GM21528 (cell line): ENCODE measurements at regions not wholly inside any gene's neighbourhood (a gene's known extent, or its start where the extent isn't known, plus 50 kb on each side); places are given as distances from the start of the nearest gene placed in this dataset.

Source experiments
- ATAC-seq: cut with Tn5 transposase; IDR thresholded peaks from one replicate; pipeline ENCODE4 v1.9.1; 2021; ENCODE audit warnings: mild to moderate bottlenecking, moderate library complexity; ENCODE audit not compliant: unreplicated experiment, low FRiP score

- no peak for ATAC-seq
Observed at GRCh38 chr3:101946906-101947305, 97.6 kb downstream of the NFKBIZ start.

GRCh38 chr3:101950510-101950909, 101.2 kb downstream of the NFKBIZ start:
- ATAC-seq: no peak

DNA sequence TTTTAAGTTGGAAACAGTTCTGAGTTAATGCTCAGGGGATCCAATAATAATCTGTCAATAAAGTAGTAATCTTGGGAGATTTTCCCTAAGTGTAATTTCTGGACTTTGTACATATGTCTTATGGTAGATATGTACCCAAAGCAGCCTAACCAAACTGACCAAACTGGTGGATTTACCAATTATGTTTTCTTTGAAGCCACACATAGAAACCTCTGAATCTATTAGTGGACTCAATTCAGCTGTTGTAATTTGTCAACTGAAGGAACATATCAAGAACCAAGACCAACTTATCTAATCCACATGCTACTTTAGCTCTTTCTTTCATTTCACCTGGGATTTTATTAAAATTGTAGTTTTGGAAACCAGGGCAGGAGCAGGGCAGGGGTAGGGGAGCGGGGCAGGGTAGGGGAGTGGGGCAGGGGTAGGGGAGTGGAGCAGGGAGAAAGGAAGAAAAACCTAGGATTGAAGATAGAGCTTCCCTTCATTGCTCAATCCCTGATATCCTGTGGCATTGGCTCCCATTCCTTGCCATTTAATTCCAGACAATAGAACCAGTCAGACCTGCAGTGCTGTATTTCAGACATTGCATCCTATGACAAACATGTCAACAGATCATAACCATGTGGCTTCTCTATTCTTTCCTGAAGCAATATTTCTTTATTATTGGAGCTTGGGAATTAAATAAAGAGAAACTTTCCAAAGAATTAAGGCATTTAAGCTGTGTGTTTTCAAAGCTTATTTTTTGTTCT, 101.8 kb downstream of the NFKBIZ start:
- ATAC-seq: no peak

GRCh38 chr3:101954361-101954760, 105.0 kb downstream of the NFKBIZ start:
- no peak for ATAC-seq

DNA sequence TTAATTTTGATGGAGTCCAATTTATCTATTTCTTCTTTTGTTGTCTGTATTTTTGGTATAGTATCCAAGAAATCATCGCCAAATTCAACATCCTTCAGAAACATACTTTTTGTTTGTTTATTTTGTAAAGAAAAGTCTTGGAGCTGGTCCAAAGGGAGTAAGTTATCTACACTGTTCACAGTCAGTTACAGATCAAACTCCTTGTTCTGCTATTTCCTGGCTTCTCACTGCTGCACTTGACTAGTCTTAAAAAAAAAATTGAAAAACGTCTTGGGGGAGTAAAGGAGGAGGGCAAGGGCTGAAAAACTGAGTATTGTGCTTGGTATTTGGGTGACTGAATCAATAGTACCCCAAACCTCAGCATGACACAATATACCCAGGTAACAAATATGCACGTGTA, 105.6 kb downstream of the NFKBIZ start:
- ATAC-seq: no peak

DNA sequence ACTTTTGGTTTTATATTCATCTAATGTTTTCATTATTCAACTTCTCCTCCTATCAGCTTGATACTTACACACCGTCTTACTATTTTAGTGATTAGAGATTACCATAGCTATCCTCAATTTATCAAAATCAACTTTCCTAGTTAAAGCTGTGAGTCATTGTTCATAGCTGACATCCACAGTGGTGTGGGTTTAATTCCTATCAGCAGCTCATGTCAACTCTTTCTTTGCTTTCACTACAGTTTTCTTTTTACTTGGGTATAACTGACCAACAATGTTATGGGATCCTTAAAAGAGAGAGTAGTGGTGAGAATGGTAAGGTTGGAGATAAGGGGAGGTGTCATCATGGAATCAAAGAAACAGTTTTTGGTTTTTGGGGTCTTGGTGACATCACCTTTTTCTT, 112.7 kb downstream of the NFKBIZ start:
- ATAC-seq: no peak

DNA sequence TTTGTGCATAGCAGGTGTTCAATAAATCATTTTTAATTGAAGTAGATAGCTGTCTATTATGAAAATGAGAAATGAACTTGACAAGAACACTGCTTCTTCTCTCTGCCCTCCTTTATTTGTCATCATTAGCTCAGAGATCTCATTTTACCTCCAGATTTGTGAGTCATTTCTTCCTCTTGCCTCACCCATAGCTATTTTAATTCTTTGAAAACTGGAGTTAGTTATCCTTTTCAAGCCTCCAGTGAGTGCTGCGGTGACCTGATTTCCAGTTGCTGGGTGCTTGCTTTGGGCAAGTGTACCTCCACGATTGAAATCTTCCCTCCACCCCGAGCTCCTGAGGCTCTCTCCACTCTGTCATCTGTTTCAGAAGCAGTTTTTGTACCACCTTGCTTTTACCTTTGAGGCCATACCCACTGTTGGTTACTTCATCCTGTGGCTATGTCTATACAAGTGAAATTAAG, 114.6 kb downstream of the NFKBIZ start:
- no peak for ATAC-seq

DNA sequence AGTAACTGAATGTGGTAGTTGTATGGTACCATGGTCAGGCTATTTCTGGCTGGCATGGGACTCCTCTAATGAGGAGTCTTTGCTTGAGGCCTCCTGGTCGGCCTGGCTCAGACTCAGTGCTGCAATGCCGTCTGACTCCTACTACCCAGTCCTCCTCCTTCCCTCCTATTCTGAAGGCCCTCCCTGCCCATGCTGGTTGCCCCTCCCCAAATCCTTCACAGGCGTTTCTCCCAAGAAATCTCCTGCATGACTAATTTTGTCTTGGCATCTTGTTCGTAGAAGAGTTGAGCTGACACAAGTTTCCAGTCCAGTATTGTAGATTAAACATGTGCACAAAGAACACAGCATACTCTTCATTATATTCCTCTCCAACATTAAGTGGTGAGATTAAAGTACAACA, 115.5 kb downstream of the NFKBIZ start:
- ATAC-seq: no peak

- no peak for ATAC-seq
Observed at GRCh38 chr3:101966226-101966625, 116.9 kb downstream of the NFKBIZ start.

- no peak for ATAC-seq
Observed at GRCh38 chr3:101970212-101970611, 120.9 kb downstream of the NFKBIZ start.

DNA sequence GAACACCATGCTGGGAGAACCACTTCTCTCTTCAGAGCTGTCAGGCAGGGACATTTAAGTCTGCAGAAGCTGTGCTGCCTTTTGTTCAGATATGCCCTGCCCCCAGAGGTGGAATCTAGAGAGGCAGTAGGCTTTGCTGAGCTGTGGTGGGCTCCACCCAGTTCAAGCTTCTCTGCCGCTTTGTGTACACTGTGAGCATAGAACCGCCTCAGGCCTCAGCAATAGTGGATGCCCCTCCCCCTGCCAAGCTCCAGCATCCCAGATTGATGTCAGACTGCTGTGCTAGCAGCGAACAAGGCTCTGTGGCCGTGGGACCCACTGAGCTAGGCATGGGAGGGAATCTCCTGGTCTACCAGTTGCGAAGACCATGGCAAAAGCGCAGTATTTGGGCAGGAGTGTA, 121.6 kb downstream of the NFKBIZ start:
- no peak for ATAC-seq

- ATAC-seq: no peak
Observed at GRCh38 chr3:101972430-101973162, 123.3 kb downstream of the NFKBIZ start.

- no peak for ATAC-seq
Observed at GRCh38 chr3:101973163-101973505, 123.8 kb downstream of the NFKBIZ start.

DNA sequence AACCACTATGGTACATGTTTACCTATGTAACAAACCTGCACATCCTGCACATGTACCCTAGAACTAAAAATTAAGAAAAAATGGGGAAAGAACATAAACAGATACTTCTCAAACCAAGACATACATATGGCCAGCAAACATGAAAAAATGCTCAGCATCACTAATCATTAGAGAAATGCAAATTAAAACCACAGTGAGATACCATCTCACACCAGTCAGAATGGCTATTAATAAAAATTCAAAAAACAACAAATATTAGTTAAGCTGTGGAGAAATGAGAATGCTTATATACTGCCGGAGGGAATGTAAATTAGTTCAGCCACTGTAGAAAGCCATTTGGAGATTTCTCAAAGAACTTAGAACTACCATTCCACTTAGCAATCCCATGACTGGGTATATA, 126.1 kb downstream of the NFKBIZ start:
- peak; percentile 41 for ATAC-seq

DNA sequence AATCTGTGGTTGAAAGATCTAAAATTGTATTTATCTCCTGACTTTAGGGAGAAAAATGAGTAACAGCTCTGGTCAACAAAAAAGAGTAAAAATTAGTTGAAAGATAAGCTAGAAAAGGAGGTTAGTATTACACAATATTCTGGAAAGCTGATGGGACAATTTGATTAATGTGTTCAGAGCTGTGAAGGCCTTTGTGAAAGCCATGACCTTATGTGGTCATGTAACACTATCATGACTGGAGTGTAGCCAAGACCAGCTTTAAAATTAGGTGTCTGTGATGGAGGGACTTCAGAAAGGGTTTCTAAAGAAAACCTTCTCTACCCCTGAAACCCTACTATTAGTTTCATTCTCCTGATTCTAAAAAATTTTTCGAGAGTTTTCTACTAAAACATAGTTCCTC, 127.2 kb downstream of the NFKBIZ start:
- peak; percentile 95 for ATAC-seq

GRCh38 chr3:101978348-101978747, 129.0 kb downstream of the NFKBIZ start:
- ATAC-seq: no peak

- no peak for ATAC-seq
Observed at GRCh38 chr3:101979033-101979432, 129.7 kb downstream of the NFKBIZ start.

- ATAC-seq: no peak
Observed at GRCh38 chr3:101984356-101984755, 135.0 kb downstream of the NFKBIZ start.

GRCh38 chr3:101988596-101988995, 139.3 kb downstream of the NFKBIZ start:
- ATAC-seq: peak; percentile 24

DNA sequence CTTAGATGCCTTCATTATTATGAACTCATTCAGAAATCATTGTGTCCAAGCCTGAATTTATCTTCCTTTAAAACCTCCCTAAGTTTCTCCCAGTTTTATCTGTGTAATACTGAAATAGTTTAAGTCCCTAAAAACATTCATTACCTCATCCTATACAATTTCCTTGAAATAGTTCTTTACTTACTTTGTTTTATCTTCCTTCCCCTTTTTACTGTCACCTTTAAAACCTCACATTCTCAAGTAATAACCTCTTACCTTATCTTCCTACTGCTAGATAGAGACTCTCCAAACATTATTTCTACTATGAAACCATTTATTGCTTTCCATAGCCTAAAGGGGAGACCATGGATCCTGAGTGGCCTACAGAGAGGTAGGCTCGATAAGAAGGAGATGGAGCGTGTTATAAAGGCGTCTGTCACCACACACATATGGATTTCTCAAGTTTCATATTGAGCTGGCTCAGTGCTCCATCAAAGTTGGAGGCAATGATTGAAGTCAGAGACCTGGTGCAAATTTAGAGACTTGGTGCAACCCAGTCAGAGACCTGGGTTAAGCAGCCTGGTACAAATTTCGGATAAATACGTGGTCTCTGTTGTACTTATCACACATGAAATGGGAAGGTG, 140.4 kb downstream of the NFKBIZ start:
- ATAC-seq: no peak

GRCh38 chr3:101992863-101993262, 143.5 kb downstream of the NFKBIZ start:
- no peak for ATAC-seq

DNA sequence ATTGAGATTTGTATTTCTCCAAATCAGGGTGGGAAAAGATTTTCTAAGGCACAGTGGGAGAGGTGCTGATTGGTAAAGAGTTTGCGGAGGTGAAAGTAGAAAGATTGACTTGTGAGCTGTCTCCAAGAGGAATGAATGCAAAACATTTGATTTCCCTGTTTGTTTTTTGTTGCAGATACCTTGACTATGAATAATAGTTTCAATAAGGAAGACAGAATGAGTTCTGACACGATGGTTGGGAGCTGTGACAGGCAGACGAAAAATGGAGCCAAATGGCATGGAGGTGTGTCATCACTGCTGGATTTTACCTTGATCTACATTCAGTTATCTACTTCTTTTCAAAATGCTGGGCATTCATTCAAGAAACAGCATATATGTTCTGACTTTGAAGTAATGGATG, 145.1 kb downstream of the NFKBIZ start:
- ATAC-seq: no peak
